GM06990 (cell line): ENCODE measurements at regions not wholly inside any gene's neighbourhood (a gene's known extent, or its start where the extent isn't known, plus 50 kb on each side); places are given as distances from the start of the nearest gene placed in this dataset.

ENCODE experiments used
- DNase-seq: peaks from one replicate; pipeline ENCODE4 v3.0.0-alpha.2; 2011; ENCODE audit not compliant: insufficient read length; ENCODE audit errors: extremely low read depth
- H3K27me3 ChIP-seq: replicated peaks from 2 replicates; pipeline ENCODE4 v1.6.0; 2011; ENCODE audit warnings: low read length; ENCODE audit not compliant: control insufficient read depth, insufficient read depth
- H3K36me3 ChIP-seq: 2 replicates; pipeline ENCODE4 v1.5.1; 2011; ENCODE audit warnings: low read length; ENCODE audit not compliant: control insufficient read depth, insufficient read depth
- H3K4me3 ChIP-seq: replicated peaks from 2 replicates; pipeline ENCODE4 v1.5.1; 2011; ENCODE audit warnings: low read depth, mild to moderate bottlenecking, control low read depth, low read length
- CTCF ChIP-seq: IDR thresholded peaks from 2 replicates; pipeline ENCODE4 v1.5.1; 2011; ENCODE audit warnings: low read length, control low read depth, mild to moderate bottlenecking, inconsistent platforms; ENCODE audit not compliant: insufficient read depth, poor library complexity, severe bottlenecking

GRCh38 chr6:105764315-105764714, 321.8 kb upstream of the PRDM1 start:
- H3K4me3 ChIP-seq, result no peak overlapping the region

GRCh38 chr6:105763866-105764265, 322.3 kb upstream of the PRDM1 start:
- TF ChIP-seq CTCF, result no peak
- H3K36me3 ChIP-seq, result no peaks in the 10 kb centered on the region
- no peak for DNase-seq
- no peak overlapping the region for H3K4me3 ChIP-seq
- H3K27me3 ChIP-seq, result no peaks in the 10 kb centered on the region; the same call in 1 of the 2 replicates

More at GRCh38 chr6:105764315-105764714, 321.8 kb upstream of the PRDM1 start:
- no peak for DNase-seq
- Histone ChIP-seq H3K36me3 (no peaks in the 10 kb centered on the region), H3K27me3 (no peaks in the 10 kb centered on the region; the same call in 1 of the 2 replicates)
- TF ChIP-seq CTCF, result no peak

- Histone ChIP-seq H3K4me3 (no peak overlapping the region), H3K36me3 (no peaks in the 10 kb centered on the region), H3K27me3 (no peaks in the 10 kb centered on the region; the same call in 1 of the 2 replicates)
- TF ChIP-seq CTCF, result no peak
- no peak for DNase-seq
Measured at GRCh38 chr6:105760746-105761145, 325.4 kb upstream of the PRDM1 start.

- H3K4me3 ChIP-seq, result no peak overlapping the region
- no peak for TF ChIP-seq CTCF
- no peak for DNase-seq
- H3K36me3 ChIP-seq, result no peaks in the 10 kb centered on the region
- H3K27me3 ChIP-seq, result no peaks in the 10 kb centered on the region; the same call in 1 of the 2 replicates
Measured at GRCh38 chr6:105759946-105760345, 326.2 kb upstream of the PRDM1 start.

- DNase-seq, result no peak
- no peaks in the 10 kb centered on the region; the same call in 1 of the 2 replicates for H3K27me3 ChIP-seq
- no peaks in the 10 kb centered on the region for H3K36me3 ChIP-seq
- TF ChIP-seq CTCF, result no peak
- no peak overlapping the region for H3K4me3 ChIP-seq
Measured at GRCh38 chr6:105759015-105759414, 327.1 kb upstream of the PRDM1 start.
